ENCODE measurements at regions not wholly inside any gene's neighbourhood (a gene's known extent, or its start where the extent isn't known, plus 50 kb on each side); places are given as distances from the start of the nearest gene placed in this dataset.
"Not testable (repeated sequence)": the region's sequence is repeated elsewhere in the genome, so short reads cannot be mapped to it uniquely, and the experiment has no call there.

GRCh38 chr9:22645893-22646292 lies 199.3 kb downstream of the DMRTA1 start:
- no peak for DNase-seq (ENCODE audit: low spot score)
- in situ Hi-C loops (cut with HindIII; ENCODE audit: low sequenced_read_pairs) = no loop called here

GRCh38 chr9:22649384-22649783 lies 202.8 kb downstream of the DMRTA1 start:
- in situ Hi-C loops (cut with HindIII; ENCODE audit: low sequenced_read_pairs) = no loop called here
- DNase-seq (ENCODE audit: low spot score) = no peak

- DNase-seq (ENCODE audit: low spot score) = no peak
- in situ Hi-C loops (cut with HindIII; ENCODE audit: low sequenced_read_pairs) = no loop called here
Measured at GRCh38 chr9:22650145-22650544, 203.5 kb downstream of the DMRTA1 start.

- no peak for DNase-seq (ENCODE audit: low spot score)
- in situ Hi-C loops (cut with HindIII; ENCODE audit: low sequenced_read_pairs) = no loop called here
Measured at GRCh38 chr9:22650946-22651345, 204.3 kb downstream of the DMRTA1 start.

GRCh38 chr9:22654833-22655232 lies 208.2 kb downstream of the DMRTA1 start:
- DNase-seq (ENCODE audit: low spot score) = no peak
- in situ Hi-C loops (cut with HindIII; ENCODE audit: low sequenced_read_pairs) = no loop called here

GRCh38 chr9:22657713-22658112 lies 211.1 kb downstream of the DMRTA1 start:
- in situ Hi-C loops (cut with HindIII; ENCODE audit: low sequenced_read_pairs) = no loop called here
- DNase-seq (ENCODE audit: low spot score) = no peak

GRCh38 chr9:22658484-22658883 lies 211.9 kb downstream of the DMRTA1 start:
- DNase-seq (ENCODE audit: low spot score); in situ Hi-C loops (cut with HindIII; ENCODE audit: low sequenced_read_pairs): not testable (repeated sequence)

- in situ Hi-C loops (cut with HindIII; ENCODE audit: low sequenced_read_pairs) = no loop called here
- no peak for DNase-seq (ENCODE audit: low spot score)
Measured at GRCh38 chr9:22682536-22682935, 235.9 kb downstream of the DMRTA1 start.

GRCh38 chr9:22682961-22683699 lies 236.5 kb downstream of the DMRTA1 start:
- in situ Hi-C loops (cut with HindIII; ENCODE audit: low sequenced_read_pairs) = no loop called here
- DNase-seq (ENCODE audit: low spot score) = no peak

- in situ Hi-C loops (cut with HindIII; ENCODE audit: low sequenced_read_pairs) = no loop called here
Measured at GRCh38 chr9:22683700-22684075, 237.1 kb downstream of the DMRTA1 start.

GRCh38 chr9:22693156-22693555 lies 246.5 kb downstream of the DMRTA1 start:
- in situ Hi-C loops (cut with HindIII; ENCODE audit: low sequenced_read_pairs) = no loop called here
- DNase-seq (ENCODE audit: low spot score) = no peak

More at GRCh38 chr9:22683700-22684075, 237.1 kb downstream of the DMRTA1 start:
- DNase-seq (ENCODE audit: low spot score) = no peak

- in situ Hi-C loops (cut with HindIII; ENCODE audit: low sequenced_read_pairs) = no loop called here
Measured at GRCh38 chr9:22700171-22700570, 253.5 kb downstream of the DMRTA1 start.

GRCh38 chr9:22718653-22719052 lies 272.0 kb downstream of the DMRTA1 start:
- in situ Hi-C loops (cut with HindIII; ENCODE audit: low sequenced_read_pairs) = no loop called here
- DNase-seq (ENCODE audit: low spot score) = no peak

More at GRCh38 chr9:22700171-22700570, 253.5 kb downstream of the DMRTA1 start:
- no peak for DNase-seq (ENCODE audit: low spot score)

GRCh38 chr9:22722492-22722891 lies 275.9 kb downstream of the DMRTA1 start:
- in situ Hi-C loops (cut with HindIII; ENCODE audit: low sequenced_read_pairs) = no loop called here
- DNase-seq (ENCODE audit: low spot score) = no peak

GRCh38 chr9:22731786-22732185 lies 285.2 kb downstream of the DMRTA1 start:
- in situ Hi-C loops (cut with HindIII; ENCODE audit: low sequenced_read_pairs) = no loop called here
- no peak for DNase-seq (ENCODE audit: low spot score)

- in situ Hi-C loops (cut with HindIII; ENCODE audit: low sequenced_read_pairs) = no loop called here
- DNase-seq (ENCODE audit: low spot score) = no peak
Measured at GRCh38 chr9:22739712-22740111, 293.1 kb downstream of the DMRTA1 start.

- in situ Hi-C loops (cut with HindIII; ENCODE audit: low sequenced_read_pairs) = no loop called here
Measured at GRCh38 chr9:22740781-22741180, 294.2 kb downstream of the DMRTA1 start.

GRCh38 chr9:22742401-22742800 lies 295.8 kb downstream of the DMRTA1 start:
- in situ Hi-C loops (cut with HindIII; ENCODE audit: low sequenced_read_pairs) = no loop called here

More at GRCh38 chr9:22740781-22741180, 294.2 kb downstream of the DMRTA1 start:
- DNase-seq (ENCODE audit: low spot score) = no peak

GRCh38 chr9:22773501-22774220 lies 327.0 kb downstream of the DMRTA1 start:
- in situ Hi-C loops (cut with HindIII; ENCODE audit: low sequenced_read_pairs) = no loop called here
- DNase-seq (ENCODE audit: low spot score) = no peak

More at GRCh38 chr9:22742401-22742800, 295.8 kb downstream of the DMRTA1 start:
- DNase-seq (ENCODE audit: low spot score) = no peak

GRCh38 chr9:22790329-22790728 lies 343.7 kb downstream of the DMRTA1 start:
- in situ Hi-C loops (cut with HindIII; ENCODE audit: low sequenced_read_pairs) = no loop called here

GRCh38 chr9:22808876-22809275 lies 362.3 kb downstream of the DMRTA1 start:
- no peak for DNase-seq (ENCODE audit: low spot score)
- in situ Hi-C loops (cut with HindIII; ENCODE audit: low sequenced_read_pairs) = no loop called here

More at GRCh38 chr9:22790329-22790728, 343.7 kb downstream of the DMRTA1 start:
- DNase-seq (ENCODE audit: low spot score) = no peak

All from G401 (cell line).